ENCODE measurements at regions not wholly inside any gene's neighbourhood (a gene's known extent, or its start where the extent isn't known, plus 50 kb on each side); places are given as distances from the start of the nearest gene placed in this dataset.

DNA sequence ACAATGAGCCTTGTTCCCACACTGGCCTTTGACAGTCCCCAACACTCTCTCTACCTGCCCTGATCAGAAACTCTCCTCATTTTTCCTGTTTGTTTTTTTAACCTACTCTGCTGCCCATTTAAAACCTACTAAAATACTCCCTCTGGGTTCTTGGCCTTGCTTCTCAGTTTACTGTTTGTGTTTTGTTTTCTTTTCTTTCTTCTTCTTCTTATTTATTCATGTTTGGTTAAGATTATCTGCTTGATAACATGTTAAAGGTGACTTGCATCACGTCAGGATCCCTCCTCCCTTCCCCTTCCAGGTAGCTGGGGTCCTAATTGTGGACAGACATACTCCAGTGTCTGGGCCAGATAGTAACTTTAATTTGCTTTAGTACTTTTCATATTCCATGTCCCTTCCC, 95.0 kb upstream of the KCNA4 start:
- Histone ChIP-seq H3K27ac (no peak overlapping the region), H3K4me1 (no peaks in the 10 kb centered on the region), H3K9me3 (no peaks in the 10 kb centered on the region), H3K27me3 (no peaks in the 10 kb centered on the region), H3K4me3 (no peak overlapping the region), H3K36me3 (no peaks in the 10 kb centered on the region)
- no peak for TF ChIP-seq POLR2AphosphoS5 (IDR thresholded peaks at IDR 0.05)
- no peak for TF ChIP-seq EP300 (IDR thresholded peaks at IDR 0.05)
- no peak for TF ChIP-seq POLR2A (IDR thresholded peaks at IDR 0.05)
- TF ChIP-seq CTCF (IDR thresholded peaks at IDR 0.05): no peak
- intact Hi-C loops (cut with DNase I; ENCODE audit: low total_unique reads): no loop called here
- DNase-seq: no peak
- WGBS, 5 donors: 9 to 34% (median 20%) methylated on average over 1 of the region's 1 CpG

- H3K4me1 ChIP-seq: no peaks in the 10 kb centered on the region
- WGBS, 5 donors: 25 to 48% (median 37%) methylated on average over 2 of the region's 2 CpGs
- no peak overlapping the region for H3K4me3 ChIP-seq
- no peak for TF ChIP-seq EP300 (IDR thresholded peaks at IDR 0.05)
- TF ChIP-seq POLR2A (IDR thresholded peaks at IDR 0.05): no peak
- no peak for TF ChIP-seq CTCF (IDR thresholded peaks at IDR 0.05)
- TF ChIP-seq POLR2AphosphoS5 (IDR thresholded peaks at IDR 0.05): no peak
- DNase-seq: no peak
- no peak overlapping the region for H3K27ac ChIP-seq
- intact Hi-C loops (cut with DNase I; ENCODE audit: low total_unique reads): no loop called here
- H3K9me3 ChIP-seq: no peaks in the 10 kb centered on the region
- no peaks in the 10 kb centered on the region for H3K27me3 ChIP-seq
- no peaks in the 10 kb centered on the region for H3K36me3 ChIP-seq
Observed at GRCh38 chr11:30113326-30113898, 96.6 kb upstream of the KCNA4 start.

- 74 to 88% (median 86%) methylated on average over 1 of the region's 1 CpG for WGBS, 5 donors
- H3K27me3 ChIP-seq: no peaks in the 10 kb centered on the region
Observed at GRCh38 chr11:30116512-30116911, 99.7 kb upstream of the KCNA4 start.

DNA sequence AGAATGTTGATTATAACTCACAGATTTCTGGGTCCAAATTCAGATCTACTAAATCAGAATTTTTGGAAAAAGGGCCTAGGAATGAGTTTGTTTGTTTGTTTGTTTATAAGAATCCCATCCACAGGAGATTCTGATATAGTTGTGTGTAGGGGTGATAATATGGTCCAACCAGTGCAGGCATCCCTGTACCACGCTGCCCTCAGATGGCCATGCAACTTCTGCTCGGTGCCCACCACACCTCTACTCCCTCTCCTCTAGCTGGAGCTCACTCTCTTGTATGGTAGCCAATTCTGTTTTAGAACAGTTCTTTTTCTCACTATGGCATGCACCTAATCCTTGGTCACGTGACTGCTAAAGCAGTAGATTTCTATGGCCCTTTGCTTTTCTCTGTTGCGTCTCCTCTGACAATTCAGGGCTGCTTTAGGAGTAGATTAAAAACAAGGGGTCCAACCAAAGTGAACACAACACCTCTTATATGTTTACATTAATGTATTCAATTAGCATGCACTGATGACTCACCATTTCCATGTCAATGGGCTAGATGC, 103.3 kb upstream of the KCNA4 start:
- 85 to 92% (median 87%) methylated on average over 4 of the region's 4 CpGs for WGBS, 5 donors

More at GRCh38 chr11:30116512-30116911, 99.7 kb upstream of the KCNA4 start:
- Histone ChIP-seq H3K4me1 (no peaks in the 10 kb centered on the region), H3K36me3 (no peaks in the 10 kb centered on the region), H3K27ac (no peak overlapping the region), H3K4me3 (no peak overlapping the region), H3K9me3 (no peaks in the 10 kb centered on the region)
- DNase-seq: no peak
- intact Hi-C loops (cut with DNase I; ENCODE audit: low total_unique reads): no loop called here
- no peak for TF ChIP-seq POLR2A (IDR thresholded peaks at IDR 0.05)
- no peak for TF ChIP-seq EP300 (IDR thresholded peaks at IDR 0.05)

More for the DNA sequence above, 103.3 kb upstream of the KCNA4 start:
- no peaks in the 10 kb centered on the region for H3K27me3 ChIP-seq
- no peak for DNase-seq
- no peaks in the 10 kb centered on the region for H3K9me3 ChIP-seq
- H3K27ac ChIP-seq: no peak overlapping the region
- intact Hi-C loops (cut with DNase I; ENCODE audit: low total_unique reads): loop anchor here (10.0 kb wide), 1 partner anchor 85 kb away; no protein-coding TSS in a partner anchor
- no peaks in the 10 kb centered on the region for H3K4me1 ChIP-seq
- TF ChIP-seq CTCF (IDR thresholded peaks at IDR 0.05) (no peak), EP300 (IDR thresholded peaks at IDR 0.05) (no peak), POLR2A (IDR thresholded peaks at IDR 0.05) (no peak), POLR2AphosphoS5 (IDR thresholded peaks at IDR 0.05) (no peak)
- no peaks in the 10 kb centered on the region for H3K36me3 ChIP-seq
- H3K4me3 ChIP-seq: no peak overlapping the region
